GF-D8 (cell line): ENCODE measurements at regions not wholly inside any gene's neighbourhood (a gene's known extent, or its start where the extent isn't known, plus 50 kb on each side); places are given as distances from the start of the nearest gene placed in this dataset.

Experiments
- DNase-seq: peaks from one replicate; lab custom pipeline; 2025; lab: John Stamatoyannopoulos, UW

GRCh38 chr17:71334048-71334751, 786.6 kb upstream of the SOX9 start:
- no peak for DNase-seq

DNA sequence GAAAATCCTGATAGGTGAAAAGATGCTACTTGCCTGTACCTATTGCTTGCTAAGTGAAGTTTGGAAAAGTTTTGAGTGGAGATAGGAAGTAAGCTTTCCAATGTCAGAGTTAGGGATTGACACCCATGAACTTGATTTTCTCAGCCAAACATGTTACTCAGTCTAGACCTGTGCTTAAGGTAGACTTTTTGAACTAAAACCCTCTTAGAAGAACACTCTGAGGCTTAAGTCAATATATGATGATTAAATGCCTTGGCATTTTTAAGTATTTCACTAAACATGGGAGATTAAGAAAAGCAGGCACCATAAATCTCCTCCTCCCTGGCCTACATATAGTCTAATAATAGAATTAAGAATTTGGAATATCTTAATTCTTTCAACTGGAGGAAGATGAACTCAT, 785.6 kb upstream of the SOX9 start:
- DNase-seq, result no peak

DNA sequence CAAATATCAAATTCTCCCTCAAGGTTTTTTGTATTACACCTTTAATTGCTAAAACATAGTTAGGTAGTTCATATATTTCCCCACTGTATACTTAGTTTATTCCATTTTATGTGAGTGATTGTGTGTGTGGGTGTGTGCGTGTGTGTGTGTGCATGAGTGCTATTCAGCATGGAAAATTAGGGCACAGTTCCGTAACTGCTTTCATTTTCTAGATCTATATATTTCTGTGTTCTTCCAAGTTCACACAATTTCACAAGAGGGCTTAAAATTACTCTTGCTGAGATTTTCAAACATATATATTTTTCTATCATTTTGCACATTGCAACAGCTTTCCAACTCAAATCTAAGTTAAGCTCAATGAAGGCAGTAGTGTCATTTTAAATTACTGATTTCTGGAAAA, 782.9 kb upstream of the SOX9 start:
- no peak for DNase-seq

DNA sequence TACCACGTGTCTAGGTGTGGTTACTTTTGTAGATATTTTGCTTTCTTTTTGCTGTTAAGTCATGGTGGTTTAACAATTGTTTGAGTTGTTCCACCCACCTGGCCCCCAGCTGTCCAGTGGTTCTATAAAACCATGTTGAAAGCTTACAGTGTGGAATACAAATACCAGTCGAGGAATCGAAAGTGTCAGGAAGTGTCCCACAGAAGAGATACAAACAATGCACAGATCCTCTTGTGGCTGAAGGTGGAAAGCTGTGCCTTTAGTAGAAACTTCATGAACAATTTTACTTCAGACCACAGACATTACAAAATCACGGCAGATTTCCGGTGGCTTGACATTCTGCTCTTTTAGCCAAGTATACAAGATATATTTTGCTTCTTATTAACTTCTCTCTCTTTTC, 782.4 kb upstream of the SOX9 start:
- peak; percentile 13 for DNase-seq

DNA sequence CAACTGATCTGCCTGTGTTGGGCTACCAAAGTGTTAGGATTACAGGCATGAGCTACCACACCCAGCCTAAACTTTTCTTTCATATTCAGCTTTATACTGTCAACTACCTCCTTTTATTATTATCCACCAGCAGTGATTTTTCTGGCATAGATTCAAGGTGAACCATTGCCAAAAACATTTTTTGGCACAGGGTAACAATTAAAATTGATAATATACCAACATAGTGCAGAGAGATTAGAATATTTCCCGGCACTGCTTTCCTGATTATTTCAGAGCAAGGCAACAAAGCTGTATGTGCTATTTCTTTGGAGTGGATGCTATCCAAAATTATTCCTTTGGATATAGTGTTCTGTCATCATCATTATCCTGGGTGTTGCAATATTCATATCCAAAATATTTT, 781.6 kb upstream of the SOX9 start:
- no peak for DNase-seq

DNA sequence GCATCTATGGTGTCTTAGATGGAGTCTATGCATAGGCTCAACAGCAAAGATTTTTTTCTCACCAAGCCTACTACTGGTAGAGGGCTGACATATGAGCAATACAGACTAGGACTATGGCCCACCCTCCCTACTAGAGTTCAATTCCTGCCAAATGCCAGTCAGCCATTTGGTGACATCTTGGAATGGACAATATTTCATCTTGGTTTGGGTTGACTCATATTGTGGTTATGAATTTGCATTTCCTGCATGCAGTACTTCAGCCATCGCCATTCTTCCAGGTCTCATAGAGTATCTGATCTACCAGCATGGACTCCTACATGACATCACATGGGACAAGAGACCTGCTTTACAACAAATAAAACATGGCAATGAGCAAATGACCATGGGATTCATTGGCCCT, 778.1 kb upstream of the SOX9 start:
- DNase-seq, result no peak

- no peak for DNase-seq
Observed at GRCh38 chr17:71349908-71350600, 770.8 kb upstream of the SOX9 start.

DNA sequence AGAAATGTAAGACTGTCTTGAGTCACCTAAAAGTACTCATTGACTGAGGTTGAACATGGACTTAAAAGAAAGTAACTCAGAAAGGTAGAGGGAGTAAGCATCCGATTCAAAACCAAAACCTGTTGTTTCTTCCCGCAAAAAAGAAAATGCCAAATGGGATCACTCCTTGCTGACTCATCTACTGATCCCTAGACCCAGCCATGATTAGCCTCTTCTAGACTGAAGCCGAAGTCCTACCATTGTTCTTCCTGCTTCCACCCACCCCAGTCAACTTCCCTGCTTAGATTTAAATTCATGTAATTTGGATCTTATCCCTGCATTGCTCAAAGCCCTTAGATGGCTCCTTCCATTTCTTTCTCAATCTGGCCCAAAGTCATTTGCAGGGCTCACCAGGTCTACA, 760.5 kb upstream of the SOX9 start:
- no peak for DNase-seq

- no peak for DNase-seq
Observed at GRCh38 chr17:71361656-71362450, 759.0 kb upstream of the SOX9 start.

DNA sequence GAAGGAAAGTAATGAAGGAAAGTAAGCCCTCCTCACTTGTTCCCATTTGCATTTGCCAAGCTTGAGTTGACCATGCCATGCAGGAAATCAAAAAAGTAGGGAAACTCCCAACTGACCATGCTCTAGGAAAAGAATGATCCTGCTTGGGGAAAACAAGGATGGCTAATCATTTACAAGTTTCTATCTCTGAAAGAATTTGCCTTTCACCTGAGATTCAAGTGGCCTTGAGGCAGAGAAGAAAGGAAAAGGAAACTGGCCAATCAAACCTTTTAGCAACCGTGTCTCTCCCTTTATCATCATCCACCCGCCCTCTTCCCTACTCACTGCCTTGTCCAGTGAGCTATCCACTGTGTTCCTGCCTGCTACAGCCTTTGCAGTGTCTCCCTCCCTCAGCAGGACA, 757.2 kb upstream of the SOX9 start:
- no peak for DNase-seq

DNA sequence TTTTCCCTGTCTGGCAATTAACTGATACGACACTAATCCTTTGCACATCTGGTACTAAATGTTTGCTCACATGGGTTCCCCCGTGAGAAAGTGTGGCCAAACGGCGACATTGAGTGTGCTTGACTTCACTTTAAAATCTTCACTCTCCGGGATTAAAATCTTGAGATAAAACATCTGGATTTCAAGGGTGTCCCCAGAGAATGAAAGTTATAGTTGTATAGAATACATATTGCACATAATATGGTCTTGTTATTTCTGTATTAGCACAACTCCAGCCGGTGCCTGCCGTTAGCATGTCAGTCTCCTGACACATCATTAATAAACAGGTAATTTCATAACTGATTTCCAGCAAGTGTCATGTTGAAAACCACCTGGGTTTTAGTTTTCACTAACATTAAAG, 749.0 kb upstream of the SOX9 start:
- no peak for DNase-seq

- DNase-seq, result no peak
Observed at GRCh38 chr17:71375948-71376347, 744.9 kb upstream of the SOX9 start.

GRCh38 chr17:71376933-71377332, 743.9 kb upstream of the SOX9 start:
- no peak for DNase-seq

DNA sequence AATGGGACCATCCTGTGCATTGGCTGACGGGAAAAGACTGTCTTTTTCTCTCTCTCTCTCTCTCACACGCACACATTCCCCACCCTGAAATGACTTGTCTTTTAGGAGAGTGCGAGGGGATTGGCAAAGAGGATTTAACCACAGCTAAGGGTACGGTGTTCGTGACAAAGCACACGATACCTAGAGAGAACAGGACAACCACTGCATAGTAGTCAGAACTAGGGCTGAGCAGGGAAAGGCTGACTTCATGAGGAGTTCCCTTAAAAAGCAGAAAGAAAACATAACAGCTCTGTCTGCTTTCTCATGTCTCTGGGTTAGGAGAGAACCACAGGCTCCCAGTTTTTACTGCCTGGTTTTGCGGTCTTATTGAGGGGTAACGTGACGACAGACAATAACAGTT, 742.8 kb upstream of the SOX9 start:
- no peak for DNase-seq

DNA sequence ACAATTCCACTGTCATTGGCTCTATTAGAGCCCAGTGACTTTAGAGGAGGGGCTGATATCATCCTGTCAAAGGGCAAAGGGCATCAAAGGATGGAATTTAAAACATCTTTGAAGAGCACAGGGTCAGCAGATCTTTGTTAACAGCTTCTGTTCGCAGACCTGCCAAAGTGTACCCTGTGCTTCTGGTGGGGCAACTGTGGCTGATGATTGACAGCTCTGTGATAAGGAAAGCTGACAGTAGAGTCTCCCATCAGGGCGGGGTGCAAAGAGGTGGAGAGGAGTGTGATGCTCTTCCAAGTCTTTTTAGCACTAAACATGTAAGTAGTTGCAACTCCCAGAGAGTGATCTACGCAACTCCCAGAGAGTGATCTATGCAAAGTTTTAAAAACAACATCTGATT, 742.1 kb upstream of the SOX9 start:
- DNase-seq, result no peak

DNA sequence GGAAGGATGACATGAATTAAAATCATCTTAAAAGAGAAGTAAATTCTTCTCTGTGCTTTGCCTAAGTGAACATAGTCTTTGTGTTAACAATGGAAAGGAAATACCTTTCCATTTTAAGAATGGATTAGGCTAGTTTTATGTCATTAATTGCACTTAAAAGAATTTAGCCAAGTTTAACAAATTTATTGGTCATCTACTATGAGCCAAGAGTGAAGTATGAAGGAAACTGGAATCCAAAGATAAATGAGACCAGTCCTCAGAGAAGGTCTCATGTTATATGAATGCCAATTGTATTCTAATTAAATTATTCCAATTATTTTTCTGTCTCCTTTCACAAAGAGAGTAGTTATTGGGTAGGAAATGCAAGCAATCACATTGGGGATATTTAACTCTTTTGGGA, 741.3 kb upstream of the SOX9 start:
- no peak for DNase-seq

GRCh38 chr17:71380535-71380934, 740.3 kb upstream of the SOX9 start:
- DNase-seq, result no peak

DNA sequence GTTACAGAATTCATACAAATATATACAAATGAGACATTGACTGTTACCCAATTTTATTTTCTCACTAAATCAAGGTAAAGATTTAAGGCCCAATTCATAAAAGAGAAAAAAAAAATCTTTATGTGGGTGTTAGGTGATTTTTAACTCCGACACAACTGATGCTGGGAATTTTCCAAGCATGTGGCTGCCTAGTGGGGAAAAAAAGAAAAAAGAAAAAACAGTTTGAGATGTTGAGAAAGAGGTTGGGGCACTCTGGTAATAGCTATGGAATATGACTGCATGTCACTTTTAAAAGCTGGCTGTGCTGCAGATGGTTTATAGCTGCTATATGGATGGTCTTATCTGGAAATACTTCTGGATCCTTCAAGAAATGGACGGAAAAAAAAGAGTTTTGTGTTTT, 739.9 kb upstream of the SOX9 start:
- DNase-seq, result no peak

DNA sequence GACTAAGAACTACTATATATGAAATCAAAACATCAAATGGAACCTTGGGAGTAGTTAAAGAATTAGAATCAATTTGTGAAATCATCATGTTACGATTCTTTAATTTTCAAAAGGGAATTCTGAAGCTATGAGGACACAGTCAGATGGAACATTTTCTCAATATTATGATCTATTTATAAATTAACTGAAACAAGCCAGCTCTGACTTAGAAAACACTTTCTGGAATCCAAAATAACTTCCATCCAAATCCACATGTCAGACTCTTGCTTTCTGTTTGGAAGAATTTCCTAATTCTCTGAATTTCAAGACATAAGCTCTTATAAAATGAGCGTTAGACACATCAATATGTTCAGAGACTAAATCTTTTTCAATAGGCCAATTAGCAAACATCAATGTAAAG, 737.7 kb upstream of the SOX9 start:
- no peak for DNase-seq

- DNase-seq, result no peak
Observed at GRCh38 chr17:71387456-71387855, 733.4 kb upstream of the SOX9 start.

DNA sequence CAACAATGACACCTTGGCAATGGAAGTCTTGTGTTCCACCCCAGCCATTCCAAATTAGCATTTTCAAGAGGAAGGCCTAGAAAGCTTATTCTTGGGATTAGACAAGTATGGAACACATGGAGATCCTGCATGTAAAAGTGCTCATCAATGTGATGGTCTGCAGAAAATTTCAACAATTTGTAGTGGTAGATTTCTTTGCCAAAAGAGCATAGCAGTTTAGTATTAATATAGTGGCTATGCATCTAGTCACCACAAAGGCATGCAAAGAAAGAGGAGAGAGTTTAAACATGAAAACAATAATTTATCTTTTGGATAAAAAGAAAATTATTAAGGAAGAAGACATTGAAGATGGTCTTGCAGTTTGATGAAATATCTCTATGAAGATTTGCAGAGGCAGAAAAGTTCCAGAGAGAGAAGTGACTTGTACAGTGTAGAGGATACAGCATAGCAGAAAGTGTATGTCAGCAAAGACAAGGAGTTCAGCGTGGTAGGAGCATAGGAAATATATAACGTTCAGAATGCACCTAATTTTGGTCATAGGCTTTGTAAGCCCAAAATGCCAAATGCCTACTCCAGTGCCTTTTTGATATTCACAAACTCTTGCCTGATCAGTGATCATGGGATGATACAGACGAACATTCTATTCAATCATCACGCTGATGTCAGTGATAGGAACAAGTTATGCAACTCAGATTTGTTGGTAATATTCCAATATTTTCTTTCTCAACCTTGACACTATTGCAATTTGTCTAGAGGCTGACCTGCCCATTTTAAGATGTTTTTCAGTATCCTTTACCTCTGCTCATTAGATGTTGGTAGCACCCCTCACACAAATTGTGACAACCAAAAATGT, 727.9 kb upstream of the SOX9 start:
- no peak for DNase-seq

DNA sequence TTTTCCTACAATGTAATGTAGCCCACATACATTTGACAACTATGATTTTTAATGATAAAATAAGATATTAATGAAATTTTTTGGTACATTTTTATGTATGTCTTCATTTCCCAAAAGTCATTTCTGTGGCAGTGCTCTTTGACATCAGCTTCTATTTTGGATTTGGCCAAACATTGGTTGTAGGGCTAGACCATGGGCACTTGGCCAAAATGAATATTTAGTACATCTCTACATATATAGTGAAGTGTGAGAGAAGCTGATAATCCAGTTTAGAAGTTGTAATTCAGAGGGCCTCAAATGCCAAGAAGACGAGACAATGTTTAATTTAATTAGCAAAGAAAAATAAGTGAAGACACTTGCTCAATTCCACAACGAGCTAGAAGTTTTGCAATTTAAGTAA, 724.9 kb upstream of the SOX9 start:
- no peak for DNase-seq
